Ovary (tissue), 3 donors: ENCODE measurements at regions not wholly inside any gene's neighbourhood (a gene's known extent, or its start where the extent isn't known, plus 50 kb on each side); places are given as distances from the start of the nearest gene placed in this dataset.

Source experiments
- CTCF ChIP-seq, 3 donors: fragments of 450-650 bp in 2 of 3; fragments of 200-600 bp in 1 of 3; IDR thresholded peaks; one replicate each; pipeline versions ENCODE4 v1.5.1 to v1.8.0; 2016 to 2022; ENCODE audit warnings: antibody characterized with exemption in 3 of 3, mild to moderate bottlenecking in 1 of 3
- EP300 ChIP-seq: sonication (generic); formaldehyde crosslinking; IDR thresholded peaks from one replicate; pipeline ENCODE4 v1.6.1; 2017; ENCODE audit warnings: antibody characterized with exemption
- POLR2A ChIP-seq: fragments of 450-650 bp; IDR thresholded peaks from one replicate; pipeline ENCODE4 v1.6.1; 2017; ENCODE audit warnings: antibody characterized with exemption, mild to moderate bottlenecking, moderate library complexity
- donor health status: DM: no; HTN: no; CAD: no.

DNA sequence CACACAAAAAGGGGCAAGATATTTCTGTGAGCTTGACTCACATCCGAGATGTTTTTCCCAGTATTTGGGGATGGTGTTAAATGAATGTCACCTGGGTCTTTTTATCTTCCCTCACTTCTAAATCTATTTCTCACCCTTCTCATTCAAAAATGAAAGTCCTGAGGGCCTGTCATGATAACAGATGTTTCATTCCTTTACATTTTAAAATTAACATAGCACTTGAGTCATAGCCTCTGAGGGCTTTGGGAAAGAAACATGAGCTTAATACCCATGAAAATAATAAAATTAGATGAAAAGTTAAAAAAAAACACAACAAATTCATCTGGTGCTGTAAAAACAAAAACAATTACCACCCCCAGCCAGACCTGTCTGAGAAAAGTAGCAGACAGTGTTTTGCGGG lies 226.7 kb downstream of the HNMT start:
- TF ChIP-seq POLR2A (no peak), CTCF (IDR thresholded peaks at IDR 0.05) (no peak), EP300 (no peak)
